MM.1S (cell line): ENCODE measurements at regions not wholly inside any gene's neighbourhood (a gene's known extent, or its start where the extent isn't known, plus 50 kb on each side); places are given as distances from the start of the nearest gene placed in this dataset.

Experiments
- DNase-seq: peaks from one replicate; pipeline ENCODE4 v3.0.0-alpha.2; 2015
- H2AFZ ChIP-seq: fragments of 300-600 bp; sonication (generic); 2 replicates; pipeline ENCODE4 v1.6.0; 2016; ENCODE audit warnings: antibody characterized with exemption, low read length
- H3F3A ChIP-seq: fragments of 300-600 bp; sonication (generic); 2 replicates; pipeline ENCODE4 v1.6.1; 2016; ENCODE audit warnings: mild to moderate bottlenecking, antibody characterized with exemption, low read length, moderate library complexity, mixed read lengths; ENCODE audit not compliant: insufficient read depth
- H3K27ac ChIP-seq: fragments of 300-600 bp; sonication (generic); 2 replicates; pipeline ENCODE4 v1.5.1; 2016; ENCODE audit warnings: mild to moderate bottlenecking, low read length
- H3K27me3 ChIP-seq: fragments of 300-600 bp; sonication (generic); replicated peaks from 2 replicates; pipeline ENCODE4 v1.6.0; 2016; ENCODE audit warnings: low read length; ENCODE audit not compliant: insufficient read depth
- H3K36me3 ChIP-seq: fragments of 300-600 bp; sonication (generic); replicated peaks from 2 replicates; pipeline ENCODE4 v1.6.1; 2016; ENCODE audit warnings: mild to moderate bottlenecking, low read length, mixed read lengths; ENCODE audit not compliant: insufficient read depth
- H3K4me1 ChIP-seq: fragments of 300-600 bp; sonication (generic); 2 replicates; pipeline ENCODE4 v1.6.1; 2016; ENCODE audit warnings: low read length, mixed read lengths
- H3K4me2 ChIP-seq: fragments of 300-600 bp; sonication (generic); 2 replicates; pipeline ENCODE4 v1.6.0; 2016; ENCODE audit warnings: low read depth, low read length
- H3K4me3 ChIP-seq: fragments of 300-600 bp; sonication (generic); 2 replicates; pipeline ENCODE4 v1.5.1; 2016; ENCODE audit warnings: low read length, mixed read lengths
- H3K79me2 ChIP-seq: fragments of 300-600 bp; sonication (generic); 2 replicates; pipeline ENCODE4 v1.6.1; 2016; ENCODE audit warnings: mixed run types, low read length, mixed read lengths
- H3K9ac ChIP-seq: fragments of 300-600 bp; sonication (generic); 2 replicates; pipeline ENCODE4 v1.6.1; 2016; ENCODE audit warnings: low read length, mixed read lengths
- H3K9me2 ChIP-seq: fragments of 300-600 bp; sonication (generic); replicated peaks from 2 replicates; pipeline ENCODE4 v1.6.1; 2016; ENCODE audit warnings: mild to moderate bottlenecking, low read length, mixed read lengths; ENCODE audit not compliant: insufficient read depth
- H3K9me3 ChIP-seq: fragments of 300-600 bp; sonication (generic); replicated peaks from 2 replicates; pipeline ENCODE4 v1.6.1; 2016; ENCODE audit warnings: mild to moderate bottlenecking, low read length, mixed read lengths; ENCODE audit not compliant: insufficient read depth
- H4K20me1 ChIP-seq: fragments of 300-600 bp; sonication (generic); 2 replicates; pipeline ENCODE4 v1.6.1; 2016; ENCODE audit warnings: mild to moderate bottlenecking, low read length, moderate library complexity, mixed read lengths; ENCODE audit not compliant: insufficient read depth
- EZH2 ChIP-seq: fragments of 300-600 bp; sonication (generic); optimal IDR thresholded peaks from 2 replicates; pipeline ENCODE3; 2017; ENCODE audit warnings: low read depth, mild to moderate bottlenecking, antibody characterized with exemption, low read length, mixed read lengths
- EZH2phosphoT487 ChIP-seq: fragments of 300-600 bp; sonication (generic); IDR thresholded peaks from 2 replicates; pipeline ENCODE4 v1.6.1; 2018; ENCODE audit warnings: antibody characterized with exemption, low read length
- TF ChIP-seq, protein P1 (sequence below): fragments of 300-600 bp; sonication (generic); IDR thresholded peaks from 2 replicates; pipeline ENCODE4 v1.5.1; 2016; ENCODE audit warnings: antibody characterized with exemption, low read length, mixed read lengths

DNA sequence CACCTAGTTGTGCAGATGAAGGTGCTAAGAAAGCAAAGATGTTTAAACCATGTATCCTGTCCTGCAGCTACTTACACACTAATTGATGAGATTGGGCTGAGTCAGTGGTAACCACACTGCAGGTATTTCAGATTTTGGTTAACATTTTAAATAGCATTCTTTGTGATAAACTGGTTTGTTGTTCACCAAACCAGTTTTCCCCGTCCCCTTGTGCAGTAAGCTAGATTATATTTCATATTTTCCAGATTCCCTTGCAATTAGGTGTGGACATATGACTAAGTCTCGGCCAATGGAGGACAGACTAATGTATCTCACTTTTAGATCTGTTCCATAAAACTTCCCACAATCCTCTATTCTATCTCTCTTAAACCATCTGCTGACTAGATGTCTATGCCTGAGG, 320.4 kb downstream of the RWDD3 start:
- DNase-seq, result no peak
- Histone ChIP-seq H3K4me1 (no peaks in the 10 kb centered on the region), H3K4me3 (no peak overlapping the region), H3K27ac (no peak overlapping the region), H2AFZ (no peak overlapping the region), H3K27me3 (no peaks in the 10 kb centered on the region), H3K9ac (no peak overlapping the region), H3K4me2 (no peak overlapping the region), H3K9me3 (no peaks in the 10 kb centered on the region), H4K20me1 (no peaks in the 10 kb centered on the region), H3F3A (no peaks in the 10 kb centered on the region), H3K36me3 (no peaks in the 10 kb centered on the region), H3K79me2 (no peaks in the 10 kb centered on the region), H3K9me2 (no peaks in the 10 kb centered on the region)
- TF ChIP-seq EZH2 (no peak), EZH2phosphoT487 (no peak)
- TF ChIP-seq, protein P1, sequence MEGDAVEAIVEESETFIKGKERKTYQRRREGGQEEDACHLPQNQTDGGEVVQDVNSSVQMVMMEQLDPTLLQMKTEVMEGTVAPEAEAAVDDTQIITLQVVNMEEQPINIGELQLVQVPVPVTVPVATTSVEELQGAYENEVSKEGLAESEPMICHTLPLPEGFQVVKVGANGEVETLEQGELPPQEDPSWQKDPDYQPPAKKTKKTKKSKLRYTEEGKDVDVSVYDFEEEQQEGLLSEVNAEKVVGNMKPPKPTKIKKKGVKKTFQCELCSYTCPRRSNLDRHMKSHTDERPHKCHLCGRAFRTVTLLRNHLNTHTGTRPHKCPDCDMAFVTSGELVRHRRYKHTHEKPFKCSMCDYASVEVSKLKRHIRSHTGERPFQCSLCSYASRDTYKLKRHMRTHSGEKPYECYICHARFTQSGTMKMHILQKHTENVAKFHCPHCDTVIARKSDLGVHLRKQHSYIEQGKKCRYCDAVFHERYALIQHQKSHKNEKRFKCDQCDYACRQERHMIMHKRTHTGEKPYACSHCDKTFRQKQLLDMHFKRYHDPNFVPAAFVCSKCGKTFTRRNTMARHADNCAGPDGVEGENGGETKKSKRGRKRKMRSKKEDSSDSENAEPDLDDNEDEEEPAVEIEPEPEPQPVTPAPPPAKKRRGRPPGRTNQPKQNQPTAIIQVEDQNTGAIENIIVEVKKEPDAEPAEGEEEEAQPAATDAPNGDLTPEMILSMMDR, result no peak

DNA sequence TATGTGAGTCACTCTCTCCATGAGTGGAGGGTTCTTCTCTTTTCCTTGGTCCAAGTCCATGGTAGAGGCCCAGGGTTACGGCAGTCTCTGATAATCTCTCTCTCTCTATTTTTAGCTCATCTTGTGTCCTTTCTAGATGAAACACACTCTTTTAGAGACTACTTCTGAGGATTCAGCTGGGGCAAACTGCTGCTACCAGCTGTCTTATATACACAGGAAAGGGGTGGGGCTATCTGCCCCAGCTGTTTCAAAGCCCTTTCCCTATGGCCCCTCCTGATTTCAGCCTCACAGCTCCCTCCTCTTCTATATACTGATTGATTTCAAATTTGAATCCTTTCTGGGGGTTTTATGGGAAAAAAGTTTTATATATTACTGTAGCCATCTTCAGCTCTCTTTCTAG, 324.8 kb downstream of the RWDD3 start:
- Histone ChIP-seq H3K4me1 (no peaks in the 10 kb centered on the region), H3K9me3 (no peaks in the 10 kb centered on the region), H4K20me1 (no peaks in the 10 kb centered on the region), H3K79me2 (no peaks in the 10 kb centered on the region), H3K4me3 (no peak overlapping the region), H3K36me3 (no peaks in the 10 kb centered on the region), H3K27me3 (no peaks in the 10 kb centered on the region), H3K9me2 (no peaks in the 10 kb centered on the region), H3K9ac (no peak overlapping the region), H2AFZ (no peak overlapping the region), H3F3A (no peaks in the 10 kb centered on the region), H3K27ac (no peak overlapping the region), H3K4me2 (no peak overlapping the region)
- TF ChIP-seq, protein P1, result no peak
- TF ChIP-seq EZH2 (no peak), EZH2phosphoT487 (no peak)
- peak; percentile 6 for DNase-seq

DNA sequence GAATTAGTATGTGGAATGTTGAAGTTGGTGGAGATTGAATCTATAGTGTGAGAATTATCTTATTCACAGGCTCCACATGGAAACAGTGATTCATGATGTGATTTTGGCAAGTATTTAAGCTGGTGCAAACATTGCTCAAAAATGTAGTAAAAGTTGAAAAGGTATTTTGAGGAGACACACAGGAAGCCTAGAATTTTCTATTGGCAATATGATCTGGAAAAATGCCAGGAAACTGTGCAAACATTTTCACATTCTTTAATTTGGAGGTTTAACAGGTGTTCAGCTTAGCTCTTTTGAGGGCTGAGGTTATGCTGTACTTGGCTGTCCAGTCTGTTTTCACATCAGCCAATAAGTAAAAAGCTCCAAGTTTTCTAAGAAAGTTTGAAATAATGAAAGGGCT, 327.3 kb downstream of the RWDD3 start:
- Histone ChIP-seq H3K4me2 (no peak overlapping the region), H3K9me2 (no peaks in the 10 kb centered on the region), H3K9ac (no peak overlapping the region), H3K27me3 (no peaks in the 10 kb centered on the region), H3K9me3 (no peaks in the 10 kb centered on the region), H3K79me2 (no peaks in the 10 kb centered on the region), H3K4me3 (no peak overlapping the region), H3K4me1 (no peaks in the 10 kb centered on the region), H3F3A (no peaks in the 10 kb centered on the region), H3K36me3 (no peaks in the 10 kb centered on the region), H4K20me1 (no peaks in the 10 kb centered on the region), H3K27ac (no peak overlapping the region), H2AFZ (no peak overlapping the region)
- TF ChIP-seq, protein P1, result no peak
- TF ChIP-seq EZH2phosphoT487 (no peak), EZH2 (no peak)
- no peak for DNase-seq
